Thoracic aorta (tissue), 2 donors: ENCODE measurements at regions not wholly inside any gene's neighbourhood (a gene's known extent, or its start where the extent isn't known, plus 50 kb on each side); places are given as distances from the start of the nearest gene placed in this dataset.

Experiments used
- ATAC-seq: fragments of 150-250 bp; one replicate; pipeline ENCODE4 v1.8.0; 2017; ENCODE audit warnings: low read depth; ENCODE audit not compliant: insufficient number of reproducible peaks, low FRiP score
- DNase-seq: peaks from one replicate; pipeline ENCODE4 v3.0.0-alpha.2; 2020; ENCODE audit warnings: low spot score
- H3K27ac ChIP-seq, 2 donors: fragments of 200-600 bp; sonication (generic); 1 replicate in 1 of 2; 2 replicates in 1 of 2; pipeline ENCODE4 v1.5.1; 2016; ENCODE audit warnings: mild to moderate bottlenecking in 2 of 2, moderate library complexity in 2 of 2
- H3K27me3 ChIP-seq: fragments of 200-600 bp; sonication (generic); replicated peaks from 2 replicates; pipeline ENCODE4 v1.6.0; 2016; ENCODE audit warnings: mild to moderate bottlenecking; ENCODE audit not compliant: insufficient read depth
- H3K36me3 ChIP-seq: fragments of 200-600 bp; sonication (generic); one replicate; pipeline ENCODE4 v1.5.1; 2016
- H3K4me1 ChIP-seq, 2 donors: fragments of 200-600 bp; sonication (generic); 1 replicate in 1 of 2; 2 replicates in 1 of 2; pipeline versions ENCODE4 v1.5.1 to v1.6.0; 2016; ENCODE audit warnings: low read depth in 2 of 2, mild to moderate bottlenecking in 1 of 2; ENCODE audit not compliant: control insufficient read depth in 1 of 2
- H3K4me3 ChIP-seq: fragments of 200-600 bp; sonication (generic); 2 replicates; pipeline ENCODE4 v1.5.1; 2016; ENCODE audit warnings: mild to moderate bottlenecking
- H3K9me3 ChIP-seq: fragments of 200-600 bp; sonication (generic); 2 replicates; pipeline ENCODE4 v1.5.1; 2016
- TF ChIP-seq, protein P1 (sequence below): fragments of 200-600 bp; sonication (generic); IDR thresholded peaks from one replicate; pipeline ENCODE4 v1.5.1; 2019; ENCODE audit warnings: antibody characterized with exemption

- no peaks in the 10 kb centered on the region for H3K36me3 ChIP-seq
- H3K9me3 ChIP-seq, result no peaks in the 10 kb centered on the region
- DNase-seq, result no peak
- ATAC-seq, result no peak
- no peaks in the 10 kb centered on the region for H3K4me1 ChIP-seq
- no peak overlapping the region for H3K4me3 ChIP-seq
- no peak overlapping the region for H3K27ac ChIP-seq
- TF ChIP-seq, protein P1, sequence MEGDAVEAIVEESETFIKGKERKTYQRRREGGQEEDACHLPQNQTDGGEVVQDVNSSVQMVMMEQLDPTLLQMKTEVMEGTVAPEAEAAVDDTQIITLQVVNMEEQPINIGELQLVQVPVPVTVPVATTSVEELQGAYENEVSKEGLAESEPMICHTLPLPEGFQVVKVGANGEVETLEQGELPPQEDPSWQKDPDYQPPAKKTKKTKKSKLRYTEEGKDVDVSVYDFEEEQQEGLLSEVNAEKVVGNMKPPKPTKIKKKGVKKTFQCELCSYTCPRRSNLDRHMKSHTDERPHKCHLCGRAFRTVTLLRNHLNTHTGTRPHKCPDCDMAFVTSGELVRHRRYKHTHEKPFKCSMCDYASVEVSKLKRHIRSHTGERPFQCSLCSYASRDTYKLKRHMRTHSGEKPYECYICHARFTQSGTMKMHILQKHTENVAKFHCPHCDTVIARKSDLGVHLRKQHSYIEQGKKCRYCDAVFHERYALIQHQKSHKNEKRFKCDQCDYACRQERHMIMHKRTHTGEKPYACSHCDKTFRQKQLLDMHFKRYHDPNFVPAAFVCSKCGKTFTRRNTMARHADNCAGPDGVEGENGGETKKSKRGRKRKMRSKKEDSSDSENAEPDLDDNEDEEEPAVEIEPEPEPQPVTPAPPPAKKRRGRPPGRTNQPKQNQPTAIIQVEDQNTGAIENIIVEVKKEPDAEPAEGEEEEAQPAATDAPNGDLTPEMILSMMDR, result no peak
- no peaks in the 10 kb centered on the region for H3K27me3 ChIP-seq
These were observed 230.4 kb upstream of the ACVR2A start for GRCh38 chr2:147614471-147614870.

- no peaks in the 10 kb centered on the region for H3K27me3 ChIP-seq
- H3K9me3 ChIP-seq, result no peaks in the 10 kb centered on the region
- H3K4me3 ChIP-seq, result no peak overlapping the region
- DNase-seq (no peak), ATAC-seq (no peak)
- H3K4me1 ChIP-seq, result no peaks in the 10 kb centered on the region
- H3K27ac ChIP-seq, result no peak overlapping the region
- H3K36me3 ChIP-seq, result no peaks in the 10 kb centered on the region
- TF ChIP-seq, protein P1, result no peak
These were observed 234.3 kb upstream of the ACVR2A start for GRCh38 chr2:147610496-147611040.

DNA sequence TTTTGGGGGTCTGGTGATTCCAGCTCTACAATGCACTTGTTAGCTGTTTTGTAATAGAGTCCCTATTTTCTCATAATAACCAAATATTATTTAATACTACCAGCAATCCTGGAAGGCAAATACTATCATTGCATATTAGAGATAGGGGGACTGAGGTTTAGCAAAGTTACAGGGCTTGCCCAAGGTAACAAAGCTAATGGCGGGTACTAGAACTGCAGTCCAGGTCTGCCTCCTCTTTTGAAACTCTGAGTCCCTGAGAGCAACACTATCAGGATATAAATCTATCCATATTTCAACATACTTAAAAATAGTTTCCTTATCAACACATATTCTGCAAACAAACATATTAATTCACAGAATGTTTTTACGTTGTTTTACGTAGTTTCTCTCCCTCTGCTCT, 235.5 kb upstream of the ACVR2A start:
- Histone ChIP-seq H3K27me3 (no peaks in the 10 kb centered on the region), H3K4me1 (no peaks in the 10 kb centered on the region), H3K4me3 (no peak overlapping the region), H3K36me3 (no peaks in the 10 kb centered on the region), H3K9me3 (no peaks in the 10 kb centered on the region), H3K27ac (no peak overlapping the region)
- DNase-seq (no peak), ATAC-seq (no peak)
- TF ChIP-seq, protein P1, result no peak

GRCh38 chr2:147607379-147607778, 237.4 kb upstream of the ACVR2A start:
- Histone ChIP-seq H3K4me3 (no peak overlapping the region), H3K36me3 (no peaks in the 10 kb centered on the region), H3K27ac (no peak overlapping the region), H3K4me1 (no peaks in the 10 kb centered on the region), H3K9me3 (no peaks in the 10 kb centered on the region), H3K27me3 (no peaks in the 10 kb centered on the region)
- DNase-seq (no peak), ATAC-seq (no peak)
- TF ChIP-seq, protein P1, result no peak

DNA sequence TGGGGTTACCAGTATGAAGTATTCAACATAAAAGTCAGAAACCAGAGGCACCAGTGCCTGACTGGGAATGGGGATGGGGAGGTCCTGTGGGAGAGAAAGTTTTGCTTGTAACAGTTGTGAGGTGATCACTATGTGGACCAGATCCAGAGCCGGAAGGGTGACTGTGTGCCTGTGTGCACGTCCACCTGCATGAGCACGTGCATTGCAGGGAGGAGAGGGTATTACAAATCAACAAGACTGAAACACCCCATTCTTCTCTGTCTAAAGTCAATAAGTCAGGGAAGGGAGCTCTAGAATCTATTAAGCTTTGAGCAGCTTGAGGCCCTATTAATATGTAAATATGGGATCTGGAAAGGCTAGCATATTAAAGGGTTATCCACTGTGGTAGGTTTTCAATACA, 241.0 kb upstream of the ACVR2A start:
- Histone ChIP-seq H3K9me3 (no peaks in the 10 kb centered on the region), H3K27me3 (no peaks in the 10 kb centered on the region), H3K27ac (no peak overlapping the region), H3K4me3 (no peak overlapping the region), H3K4me1 (no peaks in the 10 kb centered on the region), H3K36me3 (no peaks in the 10 kb centered on the region)
- ATAC-seq (no peak), DNase-seq (no peak)
- TF ChIP-seq, protein P1, result no peak
